GM18519 (cell line): ENCODE measurements at regions not wholly inside any gene's neighbourhood (a gene's known extent, or its start where the extent isn't known, plus 50 kb on each side); places are given as distances from the start of the nearest gene placed in this dataset.

Experiments used
- ATAC-seq: cut with Tn5 transposase; IDR thresholded peaks from one replicate; pipeline ENCODE4 v1.9.1; 2021; ENCODE audit warnings: mild to moderate bottlenecking, moderate library complexity; ENCODE audit not compliant: unreplicated experiment, low FRiP score

DNA sequence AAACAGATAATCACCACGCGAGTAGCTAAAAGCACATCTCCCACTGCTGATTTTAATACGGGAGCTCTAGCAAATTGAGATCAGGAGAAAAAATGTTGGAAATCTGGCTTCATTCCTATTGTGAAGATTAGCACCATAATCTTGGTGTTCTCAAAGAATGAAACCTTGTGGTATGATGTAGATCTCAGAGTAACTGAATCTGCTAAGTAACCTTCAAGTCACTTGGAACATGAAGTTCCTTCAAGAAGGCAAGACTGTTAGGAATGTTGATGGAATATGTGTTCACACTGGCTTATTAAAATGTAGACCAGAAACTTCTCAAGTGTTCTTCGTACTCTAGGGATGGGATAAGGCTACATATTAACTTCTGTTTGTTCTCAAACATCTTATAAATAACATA lies 117.4 kb upstream of the CHRM3 start:
- ATAC-seq: no peak

GRCh38 chr1:239268007-239268406 lies 118.4 kb upstream of the CHRM3 start:
- ATAC-seq: no peak

- no peak for ATAC-seq
Measured at GRCh38 chr1:239263801-239264200, 122.6 kb upstream of the CHRM3 start.

GRCh38 chr1:239262538-239262937 lies 123.8 kb upstream of the CHRM3 start:
- no peak for ATAC-seq

DNA sequence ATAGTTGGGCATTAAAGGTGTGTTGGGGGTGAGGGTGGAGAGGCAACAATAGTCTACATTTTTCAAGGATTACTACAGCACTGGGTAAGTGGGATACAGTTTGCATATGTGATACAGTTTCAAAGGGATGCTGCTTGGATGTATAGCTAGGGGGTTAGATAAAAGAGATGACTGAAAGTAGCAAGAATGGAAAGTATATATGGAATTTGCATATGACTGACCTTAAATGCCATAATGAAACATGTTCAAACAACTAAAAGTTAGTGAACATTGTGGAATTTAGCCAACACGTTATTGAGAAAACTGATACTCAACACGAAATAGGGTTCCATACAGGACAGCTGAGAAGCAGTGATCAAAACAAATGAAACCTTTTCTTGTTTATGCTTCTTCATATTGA lies 124.8 kb upstream of the CHRM3 start:
- no peak for ATAC-seq

GRCh38 chr1:239260842-239261241 lies 125.5 kb upstream of the CHRM3 start:
- no peak for ATAC-seq

DNA sequence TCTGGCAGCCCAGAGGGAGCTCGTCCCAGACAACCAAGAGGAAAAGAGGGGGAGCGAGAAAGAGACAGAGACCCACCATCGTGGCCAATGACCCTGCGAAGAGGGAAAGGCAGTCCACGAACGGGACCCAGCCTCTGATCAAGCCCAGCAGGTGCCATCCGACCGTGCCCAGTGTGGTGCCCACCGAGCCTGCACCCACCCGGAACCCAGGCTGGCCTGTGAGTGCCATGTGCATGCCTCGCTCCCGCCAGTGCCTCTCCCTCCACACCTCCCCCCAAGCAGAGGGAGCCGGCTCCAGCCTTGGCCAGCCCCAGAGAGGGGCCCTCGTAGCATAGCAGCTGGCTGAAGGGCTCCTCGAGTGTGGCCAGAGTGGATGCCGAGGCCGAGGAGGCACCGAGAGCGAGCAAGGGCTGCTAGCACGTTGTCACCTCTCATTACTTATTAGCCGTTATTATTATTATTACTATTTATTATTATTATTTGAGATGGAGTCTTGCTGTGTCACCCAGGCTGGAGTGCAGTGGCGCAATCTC lies 130.7 kb upstream of the CHRM3 start:
- no peak for ATAC-seq

GRCh38 chr1:239254999-239255398 lies 131.4 kb upstream of the CHRM3 start:
- ATAC-seq: no peak

DNA sequence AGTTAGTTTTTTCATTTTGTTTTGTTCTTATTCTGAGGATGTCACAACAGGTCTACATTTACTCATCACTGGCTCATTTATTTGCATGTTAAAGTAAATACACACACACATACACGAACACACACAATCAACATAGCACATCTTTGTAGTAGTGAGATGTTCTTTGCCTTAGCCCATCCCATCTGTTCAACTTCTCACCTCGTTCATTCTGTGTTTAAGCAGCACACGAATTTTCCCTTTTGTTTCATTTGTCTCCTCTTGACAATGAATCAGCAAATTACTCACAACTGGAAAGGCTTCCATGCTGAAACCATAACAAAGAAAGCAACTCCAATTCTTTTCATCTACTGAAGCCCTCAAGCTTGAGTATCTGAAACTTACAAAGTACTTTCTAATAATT lies 133.3 kb upstream of the CHRM3 start:
- no peak for ATAC-seq

- ATAC-seq: no peak
Measured at GRCh38 chr1:239250353-239251035, 135.9 kb upstream of the CHRM3 start.

GRCh38 chr1:239247285-239247684 lies 139.1 kb upstream of the CHRM3 start:
- ATAC-seq: no peak

- no peak for ATAC-seq
Measured at GRCh38 chr1:239244084-239244483, 142.3 kb upstream of the CHRM3 start.

DNA sequence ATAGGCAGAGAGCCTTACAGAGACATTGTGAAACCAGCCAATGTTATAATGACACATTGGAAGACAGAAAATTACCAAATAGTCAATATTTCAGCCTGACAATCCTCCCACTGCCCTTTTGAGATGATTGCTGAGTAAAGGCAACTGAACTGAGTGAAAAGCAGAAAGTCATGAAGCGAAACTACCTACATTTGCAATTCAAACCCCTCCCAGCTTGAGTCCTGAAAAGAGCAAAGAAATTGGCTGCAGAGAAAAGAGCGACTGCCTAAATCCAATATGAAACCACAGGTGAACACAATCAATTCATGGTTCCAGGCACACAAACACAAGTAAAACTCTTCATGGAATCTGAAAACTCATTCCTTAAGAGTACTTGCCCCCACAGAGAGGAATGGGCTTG lies 143.4 kb upstream of the CHRM3 start:
- no peak for ATAC-seq

- no peak for ATAC-seq
Measured at GRCh38 chr1:239242404-239242803, 144.0 kb upstream of the CHRM3 start.

DNA sequence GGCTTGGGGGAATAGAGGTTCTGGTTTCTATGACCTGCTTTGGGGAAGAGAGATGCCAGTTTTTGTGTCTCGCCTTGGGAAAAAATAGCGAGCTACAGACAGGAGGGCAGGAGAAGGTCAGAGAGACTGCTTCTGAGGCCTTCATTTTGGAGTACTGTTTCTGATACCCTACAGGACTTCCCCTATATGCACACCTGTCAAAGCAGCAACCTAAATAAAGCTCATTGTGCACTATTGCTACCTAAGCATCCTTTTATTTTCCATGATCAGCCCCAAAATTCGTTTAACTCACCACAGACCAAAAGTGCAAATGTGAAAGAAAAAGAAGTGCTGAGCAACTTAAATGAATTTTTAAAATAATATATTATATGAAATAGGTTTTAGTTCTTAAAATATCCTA lies 145.6 kb upstream of the CHRM3 start:
- ATAC-seq: no peak

GRCh38 chr1:239239529-239239928 lies 146.8 kb upstream of the CHRM3 start:
- no peak for ATAC-seq

GRCh38 chr1:239237912-239238311 lies 148.5 kb upstream of the CHRM3 start:
- no peak for ATAC-seq

GRCh38 chr1:239233626-239234025 lies 152.7 kb upstream of the CHRM3 start:
- ATAC-seq: no peak

GRCh38 chr1:239232921-239233320 lies 153.4 kb upstream of the CHRM3 start:
- no peak for ATAC-seq

- no peak for ATAC-seq
Measured at GRCh38 chr1:239228451-239228850, 157.9 kb upstream of the CHRM3 start.

DNA sequence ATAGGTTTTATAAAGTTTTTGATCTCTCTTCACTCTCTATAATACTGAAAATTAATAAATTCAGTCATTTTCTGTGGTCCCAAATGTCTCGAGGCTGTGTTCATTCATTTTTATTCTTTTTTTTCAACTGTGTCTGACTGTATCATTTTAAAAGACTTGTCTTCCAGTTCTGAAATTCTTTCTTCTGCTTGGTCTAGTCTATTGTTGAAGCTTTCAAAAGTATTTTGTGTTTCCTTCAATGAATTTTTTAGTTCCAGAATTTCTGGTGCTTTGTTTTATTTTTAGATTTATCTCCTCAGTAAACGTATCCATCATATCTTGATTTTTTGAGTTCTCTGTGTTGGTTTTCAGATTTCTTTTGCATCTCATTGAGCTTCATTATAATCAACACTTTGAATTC lies 161.0 kb upstream of the CHRM3 start:
- ATAC-seq: no peak

DNA sequence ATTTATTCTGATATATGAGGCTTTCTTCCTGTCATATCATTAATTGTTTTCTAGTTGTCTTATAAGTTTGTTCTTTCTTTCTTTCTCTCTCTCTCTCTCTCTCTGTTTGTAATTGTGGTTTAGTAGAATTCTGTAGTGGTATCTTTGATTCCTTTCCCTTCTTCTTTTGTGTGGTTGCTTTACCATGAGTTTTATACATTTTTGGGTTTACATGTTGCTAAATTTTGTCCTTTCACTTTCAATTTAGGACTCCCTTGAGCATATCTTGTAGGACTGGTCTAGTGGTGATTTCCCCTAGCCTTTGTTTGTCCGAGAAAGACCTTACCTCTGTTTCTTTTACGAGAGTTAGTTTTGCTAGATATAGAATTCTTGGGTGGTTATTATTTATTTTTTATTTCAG lies 162.3 kb upstream of the CHRM3 start:
- ATAC-seq: no peak

GRCh38 chr1:239222999-239223398 lies 163.4 kb upstream of the CHRM3 start:
- ATAC-seq: no peak
